ENCODE measurements at regions not wholly inside any gene's neighbourhood (a gene's known extent, or its start where the extent isn't known, plus 50 kb on each side); places are given as distances from the start of the nearest gene placed in this dataset.
A peak's percentile ranks its signal among the peaks of the same experiment; 100 is the strongest.

- Histone ChIP-seq H3K27me3 (ENCODE audit: insufficient read depth) (no peaks in the 10 kb centered on the region), H3K9ac (no peak overlapping the region), H3K4me1 (ENCODE audit: control insufficient read depth in 1 of 2, insufficient read depth in 2 of 2, low read depth in 1 of 2, low read length in 1 of 2) (peaks cover 0 to 5% of the 10 kb centered on the region in 2 experiments; a peak in 1 of 4 replicates), H3K27ac (ENCODE audit: low read depth in 2 of 2, low read length in 1 of 2) (no peak overlapping the region), H3K4me2 (no peak overlapping the region), H4K20me1 (ENCODE audit: insufficient read depth) (no peaks in the 10 kb centered on the region), H3K9me2 (no peaks in the 10 kb centered on the region), H3K4me3 (ENCODE audit: low read depth in 2 of 2, low read length in 1 of 2) (no peak overlapping the region), H3F3A (replicated peaks; ENCODE audit: insufficient read depth) (peaks cover 5% of the 10 kb centered on the region), H2AFZ (ENCODE audit: low read depth) (no peak overlapping the region), H3K36me3 (replicated peaks in 1 of 2; ENCODE audit: control insufficient read depth in 1 of 2, insufficient read depth in 2 of 2, low read length in 1 of 2) (no peaks in the 10 kb centered on the region), H3K79me2 (ENCODE audit: insufficient read depth) (no peaks in the 10 kb centered on the region), H3K9me3 (no peaks in the 10 kb centered on the region)
- TF ChIP-seq, protein P1, sequence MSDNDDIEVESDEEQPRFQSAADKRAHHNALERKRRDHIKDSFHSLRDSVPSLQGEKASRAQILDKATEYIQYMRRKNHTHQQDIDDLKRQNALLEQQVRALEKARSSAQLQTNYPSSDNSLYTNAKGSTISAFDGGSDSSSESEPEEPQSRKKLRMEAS (IDR thresholded peaks at IDR 0.05; ENCODE audit: low read depth): no peak
- TF ChIP-seq GATA2 (CRISPR knock-in tag; IDR thresholded peaks at IDR 0.05): no peak
- TF ChIP-seq TAF1 (IDR thresholded peaks at IDR 0.05; ENCODE audit: borderline replicate concordance, low read depth, low read length): no peak
- TF ChIP-seq CHD2 (IDR thresholded peaks at IDR 0.05; ENCODE audit: low read length, partially characterized antibody): no peak
- no peak for TF ChIP-seq SMC3 (IDR thresholded peaks at IDR 0.05; ENCODE audit: low read depth, low read length)
- TF ChIP-seq, protein P2, sequence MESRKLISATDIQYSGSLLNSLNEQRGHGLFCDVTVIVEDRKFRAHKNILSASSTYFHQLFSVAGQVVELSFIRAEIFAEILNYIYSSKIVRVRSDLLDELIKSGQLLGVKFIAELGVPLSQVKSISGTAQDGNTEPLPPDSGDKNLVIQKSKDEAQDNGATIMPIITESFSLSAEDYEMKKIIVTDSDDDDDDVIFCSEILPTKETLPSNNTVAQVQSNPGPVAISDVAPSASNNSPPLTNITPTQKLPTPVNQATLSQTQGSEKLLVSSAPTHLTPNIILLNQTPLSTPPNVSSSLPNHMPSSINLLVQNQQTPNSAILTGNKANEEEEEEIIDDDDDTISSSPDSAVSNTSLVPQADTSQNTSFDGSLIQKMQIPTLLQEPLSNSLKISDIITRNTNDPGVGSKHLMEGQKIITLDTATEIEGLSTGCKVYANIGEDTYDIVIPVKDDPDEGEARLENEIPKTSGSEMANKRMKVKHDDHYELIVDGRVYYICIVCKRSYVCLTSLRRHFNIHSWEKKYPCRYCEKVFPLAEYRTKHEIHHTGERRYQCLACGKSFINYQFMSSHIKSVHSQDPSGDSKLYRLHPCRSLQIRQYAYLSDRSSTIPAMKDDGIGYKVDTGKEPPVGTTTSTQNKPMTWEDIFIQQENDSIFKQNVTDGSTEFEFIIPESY (IDR thresholded peaks at IDR 0.05; ENCODE audit: borderline replicate concordance, low read depth): no peak
- DNase-seq: no peak
- ChIA-PET CTCF (interaction anchor here (0.9 kb wide), 1 partner anchor 16 kb away, joined by 3 read pairs; no protein-coding TSS in a partner anchor), POLR2A (no interaction called here)
These were observed 230.2 kb downstream of the AHR start for GRCh38 chr7:17528636-17529035.

DNA sequence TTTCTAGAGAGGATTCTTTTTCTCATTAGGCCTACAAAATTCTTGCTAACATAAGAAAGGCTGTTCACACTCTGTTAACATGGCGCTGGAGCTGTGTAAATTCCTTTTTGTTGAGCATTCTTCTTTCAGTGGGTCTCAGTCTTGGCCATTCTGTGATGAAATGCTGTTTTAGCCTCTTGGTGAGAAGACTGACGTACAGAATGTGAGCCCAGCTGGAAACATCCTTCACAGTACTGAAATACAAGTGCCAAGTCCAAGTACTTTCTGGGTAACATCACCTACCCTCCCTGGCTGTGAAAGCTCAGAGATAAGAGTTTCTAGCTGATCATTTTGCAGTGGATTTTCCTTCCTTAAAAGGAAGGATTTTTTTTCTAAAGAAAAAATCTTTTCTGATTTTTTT is 231.8 kb downstream of the AHR start:
- no peak for DNase-seq
- Histone ChIP-seq H3F3A (replicated peaks; ENCODE audit: insufficient read depth) (no peaks in the 10 kb centered on the region), H3K9me3 (no peaks in the 10 kb centered on the region), H3K9me2 (no peaks in the 10 kb centered on the region), H2AFZ (ENCODE audit: low read depth) (no peak overlapping the region), H3K4me2 (no peak overlapping the region), H3K4me1 (ENCODE audit: control insufficient read depth in 1 of 2, insufficient read depth in 2 of 2, low read depth in 1 of 2, low read length in 1 of 2) (peaks cover 0 to 5% of the 10 kb centered on the region in 2 experiments; a peak in 1 of 4 replicates), H3K27ac (ENCODE audit: low read depth in 2 of 2, low read length in 1 of 2) (peak overlapping the region in 1 of 2 experiments; percentile 10; a peak in 1 of 4 replicates), H3K9ac (no peak overlapping the region), H3K79me2 (ENCODE audit: insufficient read depth) (no peaks in the 10 kb centered on the region), H3K36me3 (replicated peaks in 1 of 2; ENCODE audit: control insufficient read depth in 1 of 2, insufficient read depth in 2 of 2, low read length in 1 of 2) (no peaks in the 10 kb centered on the region), H3K27me3 (ENCODE audit: insufficient read depth) (no peaks in the 10 kb centered on the region), H4K20me1 (ENCODE audit: insufficient read depth) (no peaks in the 10 kb centered on the region), H3K4me3 (ENCODE audit: low read depth in 2 of 2, low read length in 1 of 2) (no peak overlapping the region)
- ChIA-PET CTCF (no interaction called here), POLR2A (no interaction called here)
- 5% methylated on average over 2 of the region's 2 CpGs for WGBS (ENCODE audit: low lambda C conversion rate)
- TF ChIP-seq, protein P3, sequence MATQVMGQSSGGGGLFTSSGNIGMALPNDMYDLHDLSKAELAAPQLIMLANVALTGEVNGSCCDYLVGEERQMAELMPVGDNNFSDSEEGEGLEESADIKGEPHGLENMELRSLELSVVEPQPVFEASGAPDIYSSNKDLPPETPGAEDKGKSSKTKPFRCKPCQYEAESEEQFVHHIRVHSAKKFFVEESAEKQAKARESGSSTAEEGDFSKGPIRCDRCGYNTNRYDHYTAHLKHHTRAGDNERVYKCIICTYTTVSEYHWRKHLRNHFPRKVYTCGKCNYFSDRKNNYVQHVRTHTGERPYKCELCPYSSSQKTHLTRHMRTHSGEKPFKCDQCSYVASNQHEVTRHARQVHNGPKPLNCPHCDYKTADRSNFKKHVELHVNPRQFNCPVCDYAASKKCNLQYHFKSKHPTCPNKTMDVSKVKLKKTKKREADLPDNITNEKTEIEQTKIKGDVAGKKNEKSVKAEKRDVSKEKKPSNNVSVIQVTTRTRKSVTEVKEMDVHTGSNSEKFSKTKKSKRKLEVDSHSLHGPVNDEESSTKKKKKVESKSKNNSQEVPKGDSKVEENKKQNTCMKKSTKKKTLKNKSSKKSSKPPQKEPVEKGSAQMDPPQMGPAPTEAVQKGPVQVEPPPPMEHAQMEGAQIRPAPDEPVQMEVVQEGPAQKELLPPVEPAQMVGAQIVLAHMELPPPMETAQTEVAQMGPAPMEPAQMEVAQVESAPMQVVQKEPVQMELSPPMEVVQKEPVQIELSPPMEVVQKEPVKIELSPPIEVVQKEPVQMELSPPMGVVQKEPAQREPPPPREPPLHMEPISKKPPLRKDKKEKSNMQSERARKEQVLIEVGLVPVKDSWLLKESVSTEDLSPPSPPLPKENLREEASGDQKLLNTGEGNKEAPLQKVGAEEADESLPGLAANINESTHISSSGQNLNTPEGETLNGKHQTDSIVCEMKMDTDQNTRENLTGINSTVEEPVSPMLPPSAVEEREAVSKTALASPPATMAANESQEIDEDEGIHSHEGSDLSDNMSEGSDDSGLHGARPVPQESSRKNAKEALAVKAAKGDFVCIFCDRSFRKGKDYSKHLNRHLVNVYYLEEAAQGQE (IDR thresholded peaks at IDR 0.05; ENCODE audit: low read depth, low read length): no peak
- TF ChIP-seq SMC3 (IDR thresholded peaks at IDR 0.05; ENCODE audit: low read depth, low read length): no peak
- no peak for TF ChIP-seq EP300 (IDR thresholded peaks at IDR 0.05; ENCODE audit: borderline replicate concordance in 1 of 2, low read depth in 1 of 2, low read length in 1 of 2)
- no peak for TF ChIP-seq EZH2phosphoT487 (IDR thresholded peaks at IDR 0.05; ENCODE audit: borderline replicate concordance, low read depth)
- no peak for TF ChIP-seq JUND (IDR thresholded peaks at IDR 0.05)
- no peak for TF ChIP-seq NRF1 (IDR thresholded peaks at IDR 0.05; ENCODE audit: low read depth, low read length)
- TF ChIP-seq, protein P1 (IDR thresholded peaks at IDR 0.05; ENCODE audit: low read depth): no peak
- no peak for TF ChIP-seq POLR2AphosphoS5 (IDR thresholded peaks at IDR 0.05; ENCODE audit: low read depth, low read length)
- no peak for TF ChIP-seq TEAD4 (IDR thresholded peaks at IDR 0.05; ENCODE audit: borderline replicate concordance, insufficient read depth)
- TF ChIP-seq RCOR1 (IDR thresholded peaks at IDR 0.05; ENCODE audit: low read length): no peak
- TF ChIP-seq, protein P4, sequence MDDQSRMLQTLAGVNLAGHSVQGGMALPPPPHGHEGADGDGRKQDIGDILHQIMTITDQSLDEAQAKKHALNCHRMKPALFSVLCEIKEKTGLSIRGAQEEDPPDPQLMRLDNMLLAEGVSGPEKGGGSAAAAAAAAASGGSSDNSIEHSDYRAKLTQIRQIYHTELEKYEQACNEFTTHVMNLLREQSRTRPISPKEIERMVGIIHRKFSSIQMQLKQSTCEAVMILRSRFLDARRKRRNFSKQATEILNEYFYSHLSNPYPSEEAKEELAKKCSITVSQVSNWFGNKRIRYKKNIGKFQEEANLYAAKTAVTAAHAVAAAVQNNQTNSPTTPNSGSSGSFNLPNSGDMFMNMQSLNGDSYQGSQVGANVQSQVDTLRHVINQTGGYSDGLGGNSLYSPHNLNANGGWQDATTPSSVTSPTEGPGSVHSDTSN (IDR thresholded peaks at IDR 0.05): no peak
- TF ChIP-seq, protein P5, sequence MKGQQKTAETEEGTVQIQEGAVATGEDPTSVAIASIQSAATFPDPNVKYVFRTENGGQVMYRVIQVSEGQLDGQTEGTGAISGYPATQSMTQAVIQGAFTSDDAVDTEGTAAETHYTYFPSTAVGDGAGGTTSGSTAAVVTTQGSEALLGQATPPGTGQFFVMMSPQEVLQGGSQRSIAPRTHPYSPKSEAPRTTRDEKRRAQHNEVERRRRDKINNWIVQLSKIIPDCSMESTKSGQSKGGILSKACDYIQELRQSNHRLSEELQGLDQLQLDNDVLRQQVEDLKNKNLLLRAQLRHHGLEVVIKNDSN (IDR thresholded peaks at IDR 0.05; ENCODE audit: borderline replicate concordance, low read depth): no peak
- TF ChIP-seq, protein P6, sequence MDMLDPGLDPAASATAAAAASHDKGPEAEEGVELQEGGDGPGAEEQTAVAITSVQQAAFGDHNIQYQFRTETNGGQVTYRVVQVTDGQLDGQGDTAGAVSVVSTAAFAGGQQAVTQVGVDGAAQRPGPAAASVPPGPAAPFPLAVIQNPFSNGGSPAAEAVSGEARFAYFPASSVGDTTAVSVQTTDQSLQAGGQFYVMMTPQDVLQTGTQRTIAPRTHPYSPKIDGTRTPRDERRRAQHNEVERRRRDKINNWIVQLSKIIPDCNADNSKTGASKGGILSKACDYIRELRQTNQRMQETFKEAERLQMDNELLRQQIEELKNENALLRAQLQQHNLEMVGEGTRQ (IDR thresholded peaks at IDR 0.05; ENCODE audit: borderline replicate concordance, low read depth, low read length): no peak

All from SK-N-SH (cell line).